Left forelimb (tissue), 1 donor: ENCODE measurements at regions not wholly inside any gene's neighbourhood (a gene's known extent, or its start where the extent isn't known, plus 50 kb on each side); places are given as distances from the start of the nearest gene placed in this dataset.

Experiments used
- DNase-seq: peaks from one replicate; pipeline ENCODE4 v3.0.0-alpha.2; 2018; ENCODE audit warnings: low spot score

- DNase-seq = no peak
These were observed 50.8 kb upstream of the NAV2 start for GRCh38 chr11:19661827-19662226.

GRCh38 chr11:19660076-19660475 lies 52.6 kb upstream of the NAV2 start:
- no peak for DNase-seq

GRCh38 chr11:19659529-19659928 lies 53.1 kb upstream of the NAV2 start:
- no peak for DNase-seq

- no peak for DNase-seq
These were observed 54.3 kb upstream of the NAV2 start for GRCh38 chr11:19658344-19658743.

- DNase-seq = no peak
These were observed 56.5 kb upstream of the NAV2 start for GRCh38 chr11:19656140-19656541.

GRCh38 chr11:19652623-19653375 lies 59.8 kb upstream of the NAV2 start:
- DNase-seq = no peak

GRCh38 chr11:19651653-19652052 lies 61.0 kb upstream of the NAV2 start:
- DNase-seq = no peak

- DNase-seq = no peak
These were observed 61.6 kb upstream of the NAV2 start for GRCh38 chr11:19651028-19651427.

GRCh38 chr11:19650467-19650866 lies 62.2 kb upstream of the NAV2 start:
- no peak for DNase-seq

GRCh38 chr11:19649751-19650150 lies 62.9 kb upstream of the NAV2 start:
- no peak for DNase-seq

GRCh38 chr11:19648321-19648720 lies 64.3 kb upstream of the NAV2 start:
- no peak for DNase-seq

GRCh38 chr11:19647816-19648215 lies 64.8 kb upstream of the NAV2 start:
- no peak for DNase-seq

- DNase-seq = no peak
These were observed 65.7 kb upstream of the NAV2 start for GRCh38 chr11:19646921-19647320.

GRCh38 chr11:19646308-19646707 lies 66.3 kb upstream of the NAV2 start:
- DNase-seq = no peak

- no peak for DNase-seq
These were observed 68.3 kb upstream of the NAV2 start for GRCh38 chr11:19644316-19644715.

GRCh38 chr11:19642185-19643158 lies 70.2 kb upstream of the NAV2 start:
- no peak for DNase-seq

GRCh38 chr11:19639603-19640105 lies 73.0 kb upstream of the NAV2 start:
- DNase-seq = no peak

- DNase-seq = no peak
These were observed 77.3 kb upstream of the NAV2 start for GRCh38 chr11:19635332-19635731.

GRCh38 chr11:19633276-19633675 lies 79.4 kb upstream of the NAV2 start:
- DNase-seq = no peak

- DNase-seq = no peak
These were observed 80.2 kb upstream of the NAV2 start for GRCh38 chr11:19632499-19632834.

GRCh38 chr11:19631712-19632498 lies 80.7 kb upstream of the NAV2 start:
- DNase-seq = no peak

- peak; percentile 44 for DNase-seq
These were observed 84.6 kb upstream of the NAV2 start for GRCh38 chr11:19628018-19628417.
